GM18870 (cell line): ENCODE measurements at regions not wholly inside any gene's neighbourhood (a gene's known extent, or its start where the extent isn't known, plus 50 kb on each side); places are given as distances from the start of the nearest gene placed in this dataset.
A peak's percentile ranks its signal among the peaks of the same experiment; 100 is the strongest.

Experiments used
- ATAC-seq: cut with Tn5 transposase; IDR thresholded peaks from one replicate; pipeline ENCODE4 v1.9.1; 2021; ENCODE audit warnings: moderate library complexity; ENCODE audit not compliant: unreplicated experiment

- ATAC-seq = no peak
Observed at GRCh38 chr5:89286320-89286719, 403.3 kb upstream of the MEF2C start.

GRCh38 chr5:89283728-89284493 is 400.9 kb upstream of the MEF2C start:
- ATAC-seq = no peak

- peak; percentile 50 for ATAC-seq
Observed at GRCh38 chr5:89282554-89283510, 399.8 kb upstream of the MEF2C start.

DNA sequence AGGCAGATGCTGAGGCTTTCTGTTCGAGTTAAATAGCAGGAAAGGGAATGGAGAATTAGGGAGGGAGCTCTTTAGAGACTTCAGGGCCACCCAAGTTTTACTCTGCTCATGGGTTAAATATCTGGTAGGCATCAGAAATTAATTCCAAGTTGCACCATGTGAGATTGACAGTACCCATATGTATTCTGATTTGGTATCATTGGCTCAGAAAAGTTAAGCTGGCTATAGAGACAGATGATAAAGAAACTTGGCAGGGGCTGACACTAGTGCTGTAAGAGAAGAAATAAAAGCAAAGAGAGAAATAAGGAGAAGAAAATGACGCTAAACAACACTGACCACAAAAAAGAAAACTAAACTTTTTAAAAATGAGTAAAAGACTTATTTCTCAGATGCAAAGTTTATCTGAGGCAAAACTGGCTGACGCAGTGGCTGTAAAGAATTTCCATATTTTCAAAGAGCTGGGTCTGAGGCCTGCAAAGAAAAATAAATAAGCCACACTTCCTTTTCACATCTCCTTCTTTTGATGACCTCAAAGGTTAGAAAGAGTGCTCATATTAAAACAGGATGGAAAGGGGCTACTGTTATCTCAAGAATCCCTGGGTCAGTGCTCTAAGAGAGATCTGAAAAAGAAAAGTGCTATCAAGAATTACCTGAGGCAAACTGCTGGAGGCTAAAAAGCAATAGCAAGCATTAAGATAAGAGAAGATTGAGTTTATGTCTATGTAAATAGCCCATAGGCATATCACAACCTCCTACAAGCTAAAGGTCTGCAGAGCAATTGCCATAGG is 399.0 kb upstream of the MEF2C start:
- ATAC-seq = peak; percentile 3

DNA sequence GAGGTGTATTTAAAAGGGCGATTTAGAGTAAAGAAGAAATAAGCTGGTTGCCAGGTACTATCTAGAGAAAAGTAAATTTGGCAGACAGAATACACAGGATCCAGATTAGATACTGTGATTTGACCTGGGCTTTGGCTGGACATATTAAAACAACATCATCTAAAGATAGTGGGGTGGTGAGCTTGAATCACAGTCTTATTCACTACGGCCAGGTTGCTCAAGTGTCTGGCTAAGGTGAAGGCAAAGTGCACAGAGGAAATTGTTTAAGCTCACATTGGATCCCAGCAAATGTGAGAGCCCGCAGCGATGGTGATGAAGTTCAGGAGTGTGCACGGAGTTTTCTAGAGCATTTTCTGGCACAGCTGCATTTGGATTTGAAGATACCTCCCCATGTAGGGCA is 398.2 kb upstream of the MEF2C start:
- ATAC-seq = no peak

GRCh38 chr5:89280103-89281037 is 397.4 kb upstream of the MEF2C start:
- no peak for ATAC-seq

- no peak for ATAC-seq
Observed at GRCh38 chr5:89279391-89280036, 396.5 kb upstream of the MEF2C start.

GRCh38 chr5:89277816-89278215 is 394.8 kb upstream of the MEF2C start:
- no peak for ATAC-seq

GRCh38 chr5:89276566-89277305 is 393.8 kb upstream of the MEF2C start:
- ATAC-seq = no peak

GRCh38 chr5:89275066-89275855 is 392.3 kb upstream of the MEF2C start:
- ATAC-seq = no peak

DNA sequence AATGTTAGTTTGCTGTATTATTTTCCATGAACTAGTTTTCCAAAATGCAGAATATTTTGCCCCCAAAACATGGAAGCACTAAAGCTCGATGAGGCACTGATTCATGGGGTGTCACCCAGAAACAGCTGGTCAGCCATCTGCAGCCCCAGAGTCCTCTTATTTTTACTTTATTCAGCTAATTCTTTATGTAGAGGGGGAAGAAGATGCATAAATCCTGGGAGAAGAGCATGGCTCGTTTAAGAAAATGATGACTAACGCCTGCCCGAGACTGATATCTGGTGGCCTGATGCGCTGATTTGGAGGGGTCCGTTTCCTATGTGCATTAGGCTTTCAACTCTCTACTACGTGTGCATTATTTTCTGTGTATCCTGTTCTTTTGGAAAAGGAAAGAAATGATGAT is 390.3 kb upstream of the MEF2C start:
- ATAC-seq = no peak

DNA sequence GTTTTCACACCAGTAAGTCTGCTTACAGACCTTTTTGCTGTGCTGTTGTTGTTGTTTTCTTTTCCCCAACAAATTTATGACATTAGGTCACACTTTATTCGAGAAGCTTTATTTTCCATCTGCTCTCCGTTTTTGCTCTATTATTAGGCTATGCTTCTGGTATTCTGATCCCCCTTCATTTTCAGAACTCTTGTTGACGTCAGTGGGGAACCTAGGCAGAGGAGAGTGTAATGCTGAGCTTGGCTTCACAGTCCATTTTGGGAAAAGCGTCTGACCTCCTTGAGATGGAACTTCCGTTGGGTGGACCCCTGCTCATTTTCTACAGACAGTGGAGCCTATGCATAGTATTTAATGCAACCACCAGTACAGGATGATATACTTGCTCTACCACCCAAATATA is 387.9 kb upstream of the MEF2C start:
- ATAC-seq = no peak

GRCh38 chr5:89269721-89270120 is 386.7 kb upstream of the MEF2C start:
- no peak for ATAC-seq

DNA sequence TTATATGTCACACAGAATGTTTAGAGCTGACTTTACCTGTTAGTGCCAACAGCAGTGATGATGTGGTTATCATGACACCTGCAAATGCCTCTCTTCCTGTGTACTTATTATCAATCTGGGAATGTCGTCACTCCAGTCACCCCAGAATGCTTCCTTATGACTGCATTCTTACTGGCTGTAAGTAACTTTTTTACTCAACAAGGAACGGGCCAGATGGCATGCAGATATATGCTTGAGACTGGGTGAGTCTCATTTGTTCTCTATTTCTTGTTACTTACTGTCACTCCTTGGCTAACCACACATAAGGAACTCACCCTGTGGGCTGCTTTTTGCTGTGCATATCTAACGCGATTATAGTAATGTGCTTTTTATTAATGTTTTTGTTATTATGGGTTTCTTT is 385.5 kb upstream of the MEF2C start:
- peak; percentile 36 for ATAC-seq

DNA sequence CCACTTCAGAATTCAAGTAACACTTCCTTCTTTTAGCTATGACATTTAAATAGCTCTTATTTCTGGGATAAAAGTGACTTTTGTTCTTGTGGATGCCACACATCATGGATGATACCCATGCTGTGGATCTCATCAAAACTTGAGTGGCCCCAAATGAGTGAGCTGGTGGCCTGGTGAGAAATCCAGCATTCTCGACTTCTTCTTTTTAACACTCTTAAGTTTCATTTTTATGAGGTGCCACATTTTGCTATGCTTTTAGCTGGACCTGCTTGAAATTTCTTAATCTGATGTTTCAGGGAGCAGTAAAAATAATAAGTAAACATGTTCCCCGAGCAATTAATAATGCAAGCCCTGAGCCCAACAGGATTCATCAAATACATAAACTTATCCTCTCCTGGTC is 384.8 kb upstream of the MEF2C start:
- no peak for ATAC-seq

- no peak for ATAC-seq
Observed at GRCh38 chr5:89265511-89266179, 382.7 kb upstream of the MEF2C start.

DNA sequence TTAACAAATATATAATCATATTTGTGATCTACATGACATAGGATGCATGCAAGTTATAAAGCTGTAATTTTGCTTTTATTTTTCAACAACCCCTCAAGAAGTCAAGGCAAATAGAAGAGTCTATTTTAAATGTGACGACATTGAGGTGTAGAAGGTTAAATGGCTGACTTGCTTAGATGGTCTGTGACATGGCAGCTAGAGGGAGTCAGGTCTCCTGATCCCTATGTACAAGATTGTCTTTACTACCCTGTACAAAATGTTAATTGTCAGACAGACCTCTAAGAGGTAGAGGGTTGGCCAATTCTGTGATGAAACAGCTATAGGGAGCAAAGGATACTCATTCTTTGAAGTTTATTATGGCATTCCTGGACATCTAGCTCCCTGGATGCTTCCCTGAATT is 380.9 kb upstream of the MEF2C start:
- ATAC-seq = no peak

- no peak for ATAC-seq
Observed at GRCh38 chr5:89262030-89262429, 379.0 kb upstream of the MEF2C start.
